ENCODE measurements at regions not wholly inside any gene's neighbourhood (a gene's known extent, or its start where the extent isn't known, plus 50 kb on each side); places are given as distances from the start of the nearest gene placed in this dataset.

DNA sequence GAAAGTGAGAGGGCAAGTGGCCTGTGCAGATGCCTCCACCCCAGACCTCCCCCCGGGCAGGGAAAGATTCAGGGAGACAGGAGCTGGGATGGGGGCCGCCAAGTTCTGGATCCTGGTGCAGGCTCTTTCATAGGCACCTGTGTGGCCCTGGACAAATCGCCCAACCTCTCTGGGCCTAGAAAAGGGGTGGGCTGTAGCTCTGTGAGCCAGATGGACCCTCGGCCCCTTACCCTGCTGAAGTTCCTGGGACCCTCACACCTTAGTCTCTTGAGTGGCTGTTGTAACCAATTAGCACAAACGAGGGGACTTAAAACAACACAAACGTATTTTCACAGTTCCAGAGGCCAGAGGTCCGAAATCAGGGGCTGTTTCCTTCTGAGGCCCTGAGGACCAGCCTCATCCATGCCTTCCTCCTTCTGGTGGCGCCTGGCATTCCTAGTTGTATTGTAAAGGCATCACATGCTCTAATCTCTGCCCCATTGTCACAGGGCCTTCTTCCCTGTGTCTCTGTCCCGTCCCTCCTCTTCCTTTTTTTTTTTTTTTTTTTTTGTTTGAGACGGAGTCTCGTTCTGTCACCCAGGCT lies 352.6 kb downstream of the SEC14L1 start:
- DNase-seq: no peak

DNA sequence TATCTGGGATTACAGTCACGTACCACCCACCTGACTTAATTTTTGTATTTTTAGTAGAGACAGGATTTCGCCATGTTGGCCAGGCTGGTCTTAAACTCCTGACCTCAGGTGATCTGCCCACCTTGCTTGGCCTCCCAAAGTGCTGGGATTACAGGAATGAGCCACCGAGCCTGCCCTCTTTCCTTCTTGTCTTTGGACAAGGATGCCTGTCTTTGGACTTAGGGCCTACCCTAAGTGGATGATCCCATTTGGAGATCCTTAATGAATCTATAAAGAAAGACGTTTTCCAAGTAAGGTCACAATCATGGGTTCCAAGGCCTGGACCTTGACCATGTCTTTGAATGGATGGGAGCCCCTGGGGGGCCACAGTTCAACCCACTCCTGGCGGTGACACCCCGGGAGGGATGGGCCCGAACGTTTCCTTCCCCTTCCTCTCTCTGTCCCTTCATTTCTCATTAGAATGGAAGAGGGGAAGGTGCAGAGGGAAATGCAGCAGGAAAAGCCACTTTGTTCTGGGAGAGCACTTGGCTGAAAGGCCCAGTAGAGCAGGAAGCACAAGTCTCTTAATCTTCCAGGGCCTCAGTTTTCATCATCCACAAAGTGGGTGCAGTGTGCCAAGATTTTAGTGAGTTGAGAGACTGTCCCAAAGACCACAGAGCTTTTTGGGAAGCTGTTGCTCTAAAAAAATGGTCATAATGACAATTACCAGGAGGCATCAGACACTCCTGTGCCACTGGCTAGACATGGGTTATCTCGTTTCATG lies 353.3 kb downstream of the SEC14L1 start:
- no peak for DNase-seq

GRCh38 chr17:77494664-77495435 lies 354.1 kb downstream of the SEC14L1 start:
- DNase-seq: peak; percentile 77

DNA sequence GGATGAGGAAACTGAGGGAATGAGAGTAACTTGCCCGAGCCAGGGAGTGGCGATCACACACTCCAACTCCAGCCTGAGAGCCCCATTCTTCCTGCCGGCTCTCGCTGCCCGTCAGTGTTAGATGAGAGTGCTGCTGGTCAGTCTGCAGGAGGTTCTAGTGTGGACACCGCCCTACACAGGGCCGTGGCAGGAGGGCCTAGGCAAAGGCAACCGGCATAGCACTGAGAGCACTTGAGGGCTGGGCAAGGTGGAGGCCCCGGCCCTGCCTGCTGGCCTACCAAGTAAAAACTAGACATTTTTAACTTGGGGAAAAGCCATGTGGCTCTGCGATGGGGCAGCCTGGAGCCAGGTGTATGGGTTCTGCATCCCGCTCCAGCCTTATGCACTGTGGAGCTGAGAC lies 354.8 kb downstream of the SEC14L1 start:
- DNase-seq: no peak

- DNase-seq: no peak
Measured at GRCh38 chr17:77496401-77496801, 355.6 kb downstream of the SEC14L1 start.

GRCh38 chr17:77496831-77497577 lies 356.2 kb downstream of the SEC14L1 start:
- no peak for DNase-seq

GRCh38 chr17:77497578-77497934 lies 356.8 kb downstream of the SEC14L1 start:
- no peak for DNase-seq

DNA sequence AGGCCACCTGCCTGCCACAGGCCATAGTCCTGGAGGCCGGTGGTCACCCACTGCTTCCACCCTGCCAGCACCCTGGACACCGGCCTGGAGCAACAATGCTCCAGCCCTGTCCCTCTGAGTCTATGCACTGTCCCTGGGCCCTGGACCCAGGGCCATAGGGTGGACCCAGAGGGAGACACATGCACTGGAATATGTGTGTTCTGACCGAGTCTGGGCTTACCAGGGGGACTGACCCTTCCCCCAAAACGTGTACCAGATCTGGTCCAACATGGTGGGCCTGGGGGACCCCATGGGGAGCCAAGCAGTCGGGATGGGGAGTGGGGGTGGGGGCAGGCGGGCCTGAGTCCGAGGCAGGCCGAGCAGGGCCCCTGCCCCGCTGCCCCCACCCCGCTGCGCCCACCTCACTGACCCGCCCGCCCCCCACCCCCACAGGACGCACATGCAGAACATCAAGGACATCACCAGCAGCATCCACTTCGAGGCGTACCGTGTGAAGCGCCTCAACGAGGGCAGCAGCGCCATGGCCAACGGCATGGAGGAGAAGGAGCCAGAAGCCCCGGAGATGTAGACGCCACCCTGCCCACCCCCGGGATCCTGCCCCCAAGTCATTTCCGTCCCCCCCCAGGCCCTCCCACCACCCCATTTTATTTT lies 357.4 kb downstream of the SEC14L1 start:
- DNase-seq: no peak

DNA sequence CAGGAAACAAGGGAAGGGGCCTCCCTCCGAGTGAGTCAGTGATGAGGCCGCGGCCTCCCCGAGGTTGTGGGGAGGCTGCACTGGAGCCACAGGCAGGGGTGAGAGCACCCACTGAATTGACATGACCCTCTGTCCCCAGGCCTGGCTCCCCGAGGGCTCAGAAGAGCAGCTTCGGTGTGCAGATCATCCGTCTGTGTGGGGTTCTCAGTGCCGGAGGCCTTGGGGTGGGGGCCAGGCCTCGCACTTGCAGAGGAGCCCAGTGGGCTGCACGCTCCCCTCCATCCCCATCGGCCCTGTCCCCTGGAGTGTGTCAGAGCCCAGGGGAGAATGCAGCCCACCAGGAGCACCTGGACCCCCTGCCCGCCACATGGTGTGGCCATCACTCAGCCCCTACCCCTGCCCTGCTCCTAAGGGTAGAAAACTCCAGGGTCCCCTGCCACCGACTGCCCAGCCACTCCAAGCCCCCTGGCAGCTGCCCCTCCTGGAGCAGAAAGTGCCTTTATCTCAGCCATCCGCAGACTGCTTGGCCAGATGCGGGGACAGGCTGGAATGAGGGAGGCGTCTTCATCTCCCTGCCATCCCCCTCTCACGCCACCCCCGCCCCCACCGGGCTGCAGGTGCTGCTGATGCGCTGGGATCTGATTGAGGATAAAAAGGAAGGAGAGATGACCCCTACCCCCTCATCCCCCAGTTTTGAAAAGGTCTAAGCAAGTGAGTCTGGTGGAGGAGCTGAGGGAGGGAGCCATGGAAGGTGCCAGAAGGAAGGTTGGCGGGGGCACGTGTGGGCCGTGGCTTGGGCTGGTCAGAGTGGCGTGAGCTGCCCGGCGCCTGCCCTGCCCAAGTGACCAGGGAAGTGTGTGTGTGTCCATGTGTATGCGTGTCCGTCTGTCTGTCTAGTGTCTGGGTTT lies 358.3 kb downstream of the SEC14L1 start:
- no peak for DNase-seq

DNA sequence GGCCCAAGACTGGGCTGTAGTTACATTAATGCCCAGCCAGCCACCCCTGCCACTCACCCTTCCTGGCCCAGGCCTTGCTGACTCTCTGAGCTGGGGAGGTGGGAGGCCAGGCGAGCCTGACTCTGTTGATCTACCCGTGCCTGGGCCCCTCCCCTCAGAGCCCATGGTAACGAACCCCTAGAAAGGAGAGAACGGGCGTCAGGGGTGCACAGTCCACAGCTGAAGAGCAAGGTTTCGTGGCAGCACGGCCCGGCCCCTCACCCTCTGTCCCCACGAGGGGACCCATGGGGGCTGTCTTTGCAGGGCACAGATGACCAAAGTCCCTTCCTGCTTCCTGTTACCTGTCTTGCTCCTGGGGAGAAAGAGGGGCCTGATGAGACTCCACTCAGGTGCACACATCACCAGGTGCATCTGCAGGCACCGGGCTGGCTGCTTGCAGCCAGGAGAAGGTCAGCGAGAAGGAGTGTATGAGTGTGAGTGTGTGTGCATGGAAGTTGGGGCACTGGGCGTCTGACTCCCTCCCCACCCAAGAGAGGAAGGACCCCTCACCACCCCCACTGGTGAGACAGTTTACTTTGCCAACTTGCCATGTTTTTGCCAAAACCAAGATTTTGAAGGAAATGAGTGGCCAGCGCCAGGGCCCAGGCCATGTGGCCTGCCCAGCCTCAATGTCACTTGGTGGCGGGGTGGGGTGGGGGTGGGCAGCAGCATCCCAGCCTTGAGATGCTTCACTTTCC lies 359.1 kb downstream of the SEC14L1 start:
- no peak for DNase-seq

GRCh38 chr17:77501101-77501566 lies 360.4 kb downstream of the SEC14L1 start:
- no peak for DNase-seq

DNA sequence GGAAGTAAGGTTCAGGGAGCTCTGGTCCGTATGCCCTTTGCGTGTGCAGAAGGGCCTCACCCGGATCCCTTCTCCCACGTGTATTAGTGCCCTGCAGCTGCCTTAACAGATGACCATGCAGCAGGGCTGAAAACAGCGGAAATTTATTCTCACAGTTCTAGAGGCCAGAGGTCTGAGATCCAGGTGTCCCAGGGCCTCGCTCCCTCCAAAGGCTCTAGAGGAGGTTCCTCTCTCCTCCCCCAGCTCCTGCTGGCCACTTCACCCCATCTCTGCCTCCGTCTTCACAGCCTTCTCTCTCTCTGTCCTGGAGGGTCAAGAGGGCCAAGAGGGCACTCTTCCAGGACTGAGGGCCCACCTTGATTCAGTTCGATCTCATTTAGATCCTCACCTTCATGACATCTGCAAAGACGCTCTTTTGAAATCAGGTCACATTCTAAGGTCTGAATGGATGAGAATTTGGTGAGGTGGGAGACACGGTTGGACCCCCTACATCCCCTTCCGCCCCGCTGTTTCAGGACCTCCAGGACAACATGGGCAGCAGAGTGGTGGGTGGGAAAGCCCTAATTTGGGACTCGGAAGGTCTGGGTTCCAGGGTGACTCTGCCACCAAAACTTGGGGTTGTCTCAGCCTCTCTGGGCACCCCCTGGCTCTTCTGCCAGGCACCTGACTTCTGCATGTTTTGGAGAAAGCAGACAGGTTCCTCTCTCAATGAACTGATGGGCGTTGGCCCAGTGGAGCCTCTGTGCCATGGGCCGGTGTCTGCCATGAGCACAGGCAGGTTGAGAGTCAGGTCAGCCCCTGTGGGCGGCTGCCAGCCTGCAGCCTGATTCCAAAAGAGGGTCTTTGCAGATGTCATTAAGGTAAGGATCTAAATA lies 361.2 kb downstream of the SEC14L1 start:
- DNase-seq: no peak

DNA sequence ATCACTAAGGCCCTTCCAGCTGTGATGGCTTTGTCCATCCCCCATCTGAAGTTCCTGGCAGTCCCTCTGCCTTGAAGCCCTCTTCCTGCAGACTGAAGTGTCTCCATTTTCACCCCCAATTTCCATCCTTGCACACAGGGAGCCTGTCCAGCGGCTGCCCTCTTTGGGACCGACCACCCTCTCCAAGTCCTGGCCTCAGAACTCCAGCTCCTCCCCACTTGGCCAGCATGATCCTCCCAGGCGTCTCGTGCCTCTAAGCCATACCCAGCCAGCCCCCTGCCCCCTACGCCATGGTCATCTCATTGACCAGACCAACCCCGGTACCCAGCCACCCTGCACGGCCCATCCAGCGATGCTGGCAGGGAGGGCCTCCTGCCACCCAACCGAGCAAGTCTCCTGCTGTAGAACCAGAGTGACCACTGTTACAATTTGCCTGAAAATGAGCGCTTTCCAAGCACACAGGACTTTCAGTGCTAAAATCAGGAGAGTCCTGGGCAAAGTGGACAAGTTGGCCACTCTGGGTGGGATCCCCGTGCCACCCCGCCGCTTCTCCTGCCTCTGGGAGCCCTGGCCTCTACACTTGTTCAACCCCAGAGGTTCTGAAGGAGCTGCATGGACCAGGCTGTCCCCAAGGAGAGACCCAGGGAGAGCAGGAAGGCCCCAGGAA lies 362.0 kb downstream of the SEC14L1 start:
- DNase-seq: no peak

- no peak for DNase-seq
Measured at GRCh38 chr17:77503293-77503655, 362.5 kb downstream of the SEC14L1 start.

DNA sequence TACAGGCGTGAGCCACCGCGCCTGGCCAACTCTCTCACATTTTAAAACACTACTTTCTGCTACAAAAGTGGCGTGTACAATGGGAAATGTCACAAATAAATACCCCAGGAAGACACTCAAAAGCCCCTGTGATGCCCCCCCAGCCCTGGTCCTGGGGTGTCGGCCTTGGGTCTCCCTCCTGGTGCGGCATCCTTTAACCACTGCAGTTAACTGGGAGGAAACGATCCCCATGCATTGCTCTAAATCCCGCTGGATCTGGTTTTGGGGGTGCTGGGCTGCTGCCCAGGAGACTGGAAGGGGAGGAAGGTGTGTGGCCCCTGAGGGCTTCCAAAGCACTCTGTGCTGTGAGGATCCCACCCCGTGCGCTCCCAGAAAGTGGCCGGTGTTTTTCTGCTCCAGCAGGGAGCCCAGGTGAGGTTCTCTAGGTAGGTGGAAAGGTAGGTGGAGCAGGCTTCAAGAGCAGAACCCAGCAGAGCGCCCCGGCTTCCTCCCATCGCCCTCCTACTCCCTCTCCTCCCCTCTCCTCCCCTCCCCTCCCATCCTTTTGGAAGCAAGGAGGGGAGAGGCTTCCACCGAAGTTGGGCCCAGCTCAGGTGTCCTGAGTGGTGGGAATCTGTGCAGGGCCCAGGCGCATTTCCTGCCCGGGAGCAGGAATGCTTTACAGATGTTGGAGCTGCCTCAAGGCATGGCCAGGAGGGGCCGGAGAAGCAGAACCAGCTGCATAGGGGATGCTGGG lies 363.3 kb downstream of the SEC14L1 start:
- DNase-seq: no peak

DNA sequence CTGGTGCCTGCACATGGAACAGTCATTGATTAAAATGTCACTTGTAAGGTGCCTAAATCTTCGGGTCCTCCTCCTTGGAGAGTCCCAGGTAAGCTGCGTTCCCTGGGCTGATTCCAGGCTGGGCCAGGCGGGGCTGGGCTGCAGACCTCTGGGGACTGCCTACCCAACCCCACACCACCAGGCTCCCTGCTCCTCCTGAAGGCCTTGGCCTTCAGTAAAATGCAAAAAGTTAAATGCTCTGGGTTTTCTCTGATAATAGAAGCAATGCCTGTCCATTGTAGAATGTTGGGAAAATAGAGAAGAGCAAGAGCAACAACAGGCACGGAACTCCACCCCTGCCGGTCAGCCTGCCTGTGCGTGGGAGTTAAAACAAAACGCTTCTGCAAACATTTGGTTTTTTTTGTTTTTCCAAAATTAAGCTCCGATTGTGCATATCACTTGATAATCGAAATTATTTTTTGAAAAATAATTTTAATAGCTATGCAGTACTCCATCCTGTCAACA lies 363.9 kb downstream of the SEC14L1 start:
- no peak for DNase-seq

GRCh38 chr17:77505181-77505639 lies 364.4 kb downstream of the SEC14L1 start:
- DNase-seq: no peak

DNA sequence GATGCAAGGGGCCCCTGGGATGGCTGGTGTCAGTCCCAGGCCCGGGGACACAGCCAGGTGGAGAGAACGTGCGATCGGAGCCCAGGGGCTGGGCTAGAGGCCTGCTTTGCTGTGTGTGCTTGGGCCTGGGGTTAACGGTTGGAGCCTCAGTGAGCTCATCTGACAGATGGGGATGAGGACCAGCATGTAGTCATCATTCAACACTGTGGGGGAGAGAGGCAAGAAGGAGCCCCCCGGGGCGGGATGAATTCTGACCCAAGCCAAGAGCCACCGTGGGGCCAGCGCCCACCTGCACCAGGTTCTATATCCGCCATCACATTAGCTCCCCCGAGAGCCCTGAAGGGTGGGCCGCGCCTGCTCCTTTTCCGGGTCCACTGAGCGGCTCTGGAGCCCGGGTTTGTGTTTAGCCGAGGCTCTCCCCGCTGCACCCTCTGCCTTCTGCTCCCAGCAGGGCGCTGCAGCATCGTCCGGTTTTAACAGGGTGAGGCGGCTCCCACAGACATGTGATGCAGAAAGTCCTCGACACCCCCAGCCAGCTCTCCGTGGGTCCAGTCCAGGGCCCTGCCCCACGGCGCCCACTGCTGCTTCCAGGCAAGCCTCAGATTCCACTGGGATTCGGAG lies 365.7 kb downstream of the SEC14L1 start:
- no peak for DNase-seq

Measured in fibroblast of skin of right quadriceps (primary cell).